ENCODE measurements at regions not wholly inside any gene's neighbourhood (a gene's known extent, or its start where the extent isn't known, plus 50 kb on each side); places are given as distances from the start of the nearest gene placed in this dataset.
"Not testable (repeated sequence)": the region's sequence is repeated elsewhere in the genome, so short reads cannot be mapped to it uniquely, and the experiment has no call there.

GRCh38 chr6:115214283-115214682 is 846.4 kb downstream of the FRK start:
- no peak for DNase-seq

- DNase-seq, result no peak
These were observed 857.3 kb downstream of the FRK start for GRCh38 chr6:115203381-115203780.

GRCh38 chr6:115194981-115195638 is 852.3 kb upstream of the HS3ST5 start:
- no peak for DNase-seq

- no peak for DNase-seq
These were observed 849.2 kb upstream of the HS3ST5 start for GRCh38 chr6:115191989-115192388.

- no peak for DNase-seq
These were observed 847.7 kb upstream of the HS3ST5 start for GRCh38 chr6:115190534-115190933.

GRCh38 chr6:115175456-115175855 is 832.6 kb upstream of the HS3ST5 start:
- not testable (repeated sequence) for DNase-seq

GRCh38 chr6:115165912-115166311 is 823.1 kb upstream of the HS3ST5 start:
- DNase-seq, result not testable (repeated sequence)

- no peak for DNase-seq
These were observed 816.9 kb upstream of the HS3ST5 start for GRCh38 chr6:115159733-115160132.

- no peak for DNase-seq
These were observed 795.1 kb upstream of the HS3ST5 start for GRCh38 chr6:115137910-115138309.

- no peak for DNase-seq
These were observed 791.0 kb upstream of the HS3ST5 start for GRCh38 chr6:115133790-115134189.

GRCh38 chr6:115131709-115132490 is 789.1 kb upstream of the HS3ST5 start:
- no peak for DNase-seq

- not testable (repeated sequence) for DNase-seq
These were observed 778.7 kb upstream of the HS3ST5 start for GRCh38 chr6:115121513-115121912.

- no peak for DNase-seq
These were observed 777.6 kb upstream of the HS3ST5 start for GRCh38 chr6:115120391-115120790.

GRCh38 chr6:115091461-115091860 is 748.6 kb upstream of the HS3ST5 start:
- DNase-seq, result no peak

GRCh38 chr6:115078555-115078954 is 735.7 kb upstream of the HS3ST5 start:
- no peak for DNase-seq

GRCh38 chr6:115071962-115072361 is 729.1 kb upstream of the HS3ST5 start:
- DNase-seq, result no peak

- DNase-seq, result no peak
These were observed 725.0 kb upstream of the HS3ST5 start for GRCh38 chr6:115067690-115068447.

GRCh38 chr6:115064680-115065079 is 721.9 kb upstream of the HS3ST5 start:
- no peak for DNase-seq

GRCh38 chr6:115060581-115060980 is 717.8 kb upstream of the HS3ST5 start:
- no peak for DNase-seq

GRCh38 chr6:115058414-115059211 is 715.8 kb upstream of the HS3ST5 start:
- no peak for DNase-seq

GRCh38 chr6:115055579-115055978 is 712.8 kb upstream of the HS3ST5 start:
- DNase-seq, result no peak

GRCh38 chr6:115054242-115054641 is 711.4 kb upstream of the HS3ST5 start:
- DNase-seq, result not testable (repeated sequence)

Measured in kidney glomerular epithelial cell (primary cell).